Upper lobe of left lung (tissue), 4 donors: ENCODE measurements at regions not wholly inside any gene's neighbourhood (a gene's known extent, or its start where the extent isn't known, plus 50 kb on each side); places are given as distances from the start of the nearest gene placed in this dataset.

Source experiments
- EP300 ChIP-seq, 4 donors: sonication (generic); formaldehyde crosslinking; IDR thresholded peaks; one replicate each; pipeline ENCODE4 v1.5.1; 2017; ENCODE audit warnings: antibody characterized with exemption in 4 of 4, control low read depth in 2 of 4
- POLR2A ChIP-seq, 4 donors: fragments of 450-650 bp; IDR thresholded peaks; one replicate each; pipeline ENCODE4 v1.5.1; 2016 to 2017; ENCODE audit warnings: antibody characterized with exemption in 4 of 4, mild to moderate bottlenecking in 2 of 4
- POLR2AphosphoS5 ChIP-seq, 2 donors: sonication (generic); formaldehyde crosslinking; IDR thresholded peaks; one replicate each; pipeline ENCODE4 v1.5.1; 2017; ENCODE audit warnings: antibody characterized with exemption in 2 of 2
- TF ChIP-seq, protein P1 (sequence below), 6 experiments: fragments of 450-650 bp in 4 of 6; fragments of 200-600 bp in 2 of 6; sonication (generic) in 2 of 6; IDR thresholded peaks; one replicate each; pipeline ENCODE4 v1.5.1; 2016 to 2019; ENCODE audit warnings: antibody characterized with exemption in 6 of 6

- TF ChIP-seq EP300 (IDR thresholded peaks at IDR 0.05): no peak
- TF ChIP-seq, protein P1, sequence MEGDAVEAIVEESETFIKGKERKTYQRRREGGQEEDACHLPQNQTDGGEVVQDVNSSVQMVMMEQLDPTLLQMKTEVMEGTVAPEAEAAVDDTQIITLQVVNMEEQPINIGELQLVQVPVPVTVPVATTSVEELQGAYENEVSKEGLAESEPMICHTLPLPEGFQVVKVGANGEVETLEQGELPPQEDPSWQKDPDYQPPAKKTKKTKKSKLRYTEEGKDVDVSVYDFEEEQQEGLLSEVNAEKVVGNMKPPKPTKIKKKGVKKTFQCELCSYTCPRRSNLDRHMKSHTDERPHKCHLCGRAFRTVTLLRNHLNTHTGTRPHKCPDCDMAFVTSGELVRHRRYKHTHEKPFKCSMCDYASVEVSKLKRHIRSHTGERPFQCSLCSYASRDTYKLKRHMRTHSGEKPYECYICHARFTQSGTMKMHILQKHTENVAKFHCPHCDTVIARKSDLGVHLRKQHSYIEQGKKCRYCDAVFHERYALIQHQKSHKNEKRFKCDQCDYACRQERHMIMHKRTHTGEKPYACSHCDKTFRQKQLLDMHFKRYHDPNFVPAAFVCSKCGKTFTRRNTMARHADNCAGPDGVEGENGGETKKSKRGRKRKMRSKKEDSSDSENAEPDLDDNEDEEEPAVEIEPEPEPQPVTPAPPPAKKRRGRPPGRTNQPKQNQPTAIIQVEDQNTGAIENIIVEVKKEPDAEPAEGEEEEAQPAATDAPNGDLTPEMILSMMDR (IDR thresholded peaks at IDR 0.05): no peak
- TF ChIP-seq POLR2A (IDR thresholded peaks at IDR 0.05): no peak
- no peak for TF ChIP-seq POLR2AphosphoS5 (IDR thresholded peaks at IDR 0.05)
Measured at GRCh38 chr3:757711-758110, 335.1 kb upstream of the CNTN6 start.
